ENCODE measurements at regions not wholly inside any gene's neighbourhood (a gene's known extent, or its start where the extent isn't known, plus 50 kb on each side); places are given as distances from the start of the nearest gene placed in this dataset.

DNA sequence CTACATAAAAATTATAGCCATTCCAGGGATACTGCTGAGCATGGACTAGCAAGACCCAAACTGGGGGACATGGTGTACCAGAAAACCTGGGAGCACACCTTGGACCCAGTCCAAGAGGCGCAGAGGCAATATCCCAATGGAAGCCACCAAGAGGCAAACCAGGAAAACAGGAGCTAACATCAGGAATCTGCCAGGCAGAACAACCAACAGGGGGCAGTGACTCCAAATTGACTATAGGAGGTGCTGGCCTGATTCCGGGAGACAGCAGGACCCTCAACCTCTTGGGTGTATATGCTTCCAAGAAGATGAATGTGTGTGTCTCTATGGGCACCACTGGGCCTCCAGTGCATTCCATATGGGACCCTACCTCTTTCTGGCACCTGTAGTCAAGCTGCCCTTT is 172.7 kb upstream of the ARL4C start:
- Histone ChIP-seq H3K9ac (ENCODE audit: insufficient read length) (no peak overlapping the region), H3K9me3 (ENCODE audit: low read depth, low read length) (no peaks in the 10 kb centered on the region), H3K4me3 (no peak overlapping the region), H3K27ac (no peak overlapping the region), H3K36me3 (ENCODE audit: insufficient read depth, low read length) (no peaks in the 10 kb centered on the region)
- TF ChIP-seq POLR2AphosphoS5 (IDR thresholded peaks at IDR 0.05; ENCODE audit: borderline replicate concordance, low read depth, low read length) (no peak), EZH2 (IDR thresholded peaks at IDR 0.05) (no peak), FOXP2 (optimal IDR thresholded peaks at IDR 0.05; ENCODE audit: control extremely low read depth, extremely low read length, insufficient read depth) (no peak)
- DNase-seq (ENCODE audit: low read depth, low spot score): no peak

DNA sequence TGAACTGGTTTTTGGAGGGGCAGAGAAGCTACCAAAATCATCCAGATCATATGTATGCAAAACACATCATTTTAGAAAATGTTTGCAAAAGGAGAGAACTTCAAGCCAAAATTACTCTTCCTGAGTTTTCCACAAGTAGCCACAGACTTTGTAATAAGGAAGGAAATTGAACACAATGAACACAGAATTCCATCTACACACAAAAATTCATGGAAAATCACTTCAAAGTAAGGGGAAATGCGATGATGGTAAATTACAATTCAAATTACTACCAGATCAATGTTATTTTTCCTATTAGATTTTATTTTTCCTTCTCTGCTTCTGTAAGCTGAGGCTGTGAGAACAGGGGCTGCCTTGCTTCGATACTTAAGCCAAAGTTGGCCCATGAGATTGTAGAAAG is 172.1 kb upstream of the ARL4C start:
- no peak overlapping the region for H3K27ac ChIP-seq
- no peak overlapping the region for H3K9ac ChIP-seq (ENCODE audit: insufficient read length)
- no peaks in the 10 kb centered on the region for H3K36me3 ChIP-seq (ENCODE audit: insufficient read depth, low read length)
- TF ChIP-seq EZH2 (IDR thresholded peaks at IDR 0.05): no peak
- no peak for TF ChIP-seq FOXP2 (optimal IDR thresholded peaks at IDR 0.05; ENCODE audit: control extremely low read depth, extremely low read length, insufficient read depth)
- TF ChIP-seq POLR2AphosphoS5 (IDR thresholded peaks at IDR 0.05; ENCODE audit: borderline replicate concordance, low read depth, low read length): no peak
- DNase-seq (ENCODE audit: low read depth, low spot score): no peak
- H3K4me3 ChIP-seq: no peak overlapping the region
- no peaks in the 10 kb centered on the region for H3K9me3 ChIP-seq (ENCODE audit: low read depth, low read length)

DNA sequence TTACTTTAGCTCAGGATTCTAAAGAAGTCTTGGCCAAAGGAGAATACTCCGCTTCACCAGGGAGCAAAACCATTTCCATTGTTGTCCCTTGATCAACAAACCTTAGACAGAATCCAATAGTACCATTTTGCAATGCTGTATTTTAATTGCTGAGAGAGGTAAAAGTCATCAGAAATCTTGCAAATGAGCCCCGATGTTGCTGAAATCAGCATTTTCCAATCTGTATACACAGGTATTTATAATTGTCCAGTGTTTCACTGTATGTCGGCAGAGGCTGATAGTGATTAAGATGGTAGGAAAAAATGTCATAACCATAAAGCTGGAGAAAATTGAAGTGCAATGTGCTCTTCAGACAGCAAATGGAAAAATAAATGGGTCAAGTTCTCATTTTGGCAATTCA is 170.0 kb upstream of the ARL4C start:
- DNase-seq (ENCODE audit: low read depth, low spot score): no peak
- Histone ChIP-seq H3K36me3 (ENCODE audit: insufficient read depth, low read length) (no peaks in the 10 kb centered on the region), H3K27ac (no peak overlapping the region), H3K9ac (ENCODE audit: insufficient read length) (no peak overlapping the region), H3K9me3 (ENCODE audit: low read depth, low read length) (no peaks in the 10 kb centered on the region), H3K4me3 (no peak overlapping the region)
- TF ChIP-seq POLR2AphosphoS5 (IDR thresholded peaks at IDR 0.05; ENCODE audit: borderline replicate concordance, low read depth, low read length) (no peak), FOXP2 (optimal IDR thresholded peaks at IDR 0.05; ENCODE audit: control extremely low read depth, extremely low read length, insufficient read depth) (no peak), EZH2 (IDR thresholded peaks at IDR 0.05) (no peak)

DNA sequence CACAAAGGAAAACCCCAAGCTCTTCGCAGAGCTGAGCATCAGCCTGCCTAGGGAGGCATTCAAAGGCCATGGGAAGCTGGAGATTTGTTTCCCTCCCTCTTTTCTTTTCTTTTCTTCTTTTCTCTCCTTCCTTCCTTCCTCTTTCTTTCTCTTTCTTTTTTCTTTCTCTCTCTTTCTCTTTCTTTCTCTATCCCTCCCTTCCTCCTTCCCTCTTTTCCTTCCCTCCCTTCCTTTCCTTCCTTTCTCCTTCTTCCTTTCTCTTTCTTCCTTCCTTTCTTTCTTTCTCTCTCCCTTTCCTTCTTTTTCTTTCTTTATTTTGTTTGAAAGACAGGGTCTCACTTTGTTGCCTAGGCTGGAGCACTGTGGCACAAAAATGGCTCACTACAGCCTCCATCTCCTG is 168.4 kb upstream of the ARL4C start:
- Histone ChIP-seq H3K4me3 (no peak overlapping the region), H3K9ac (ENCODE audit: insufficient read length) (no peak overlapping the region), H3K27ac (no peak overlapping the region), H3K9me3 (ENCODE audit: low read depth, low read length) (no peaks in the 10 kb centered on the region), H3K36me3 (ENCODE audit: insufficient read depth, low read length) (no peaks in the 10 kb centered on the region)
- DNase-seq (ENCODE audit: low read depth, low spot score): no peak
- TF ChIP-seq POLR2AphosphoS5 (IDR thresholded peaks at IDR 0.05; ENCODE audit: borderline replicate concordance, low read depth, low read length): no peak
- no peak for TF ChIP-seq FOXP2 (optimal IDR thresholded peaks at IDR 0.05; ENCODE audit: control extremely low read depth, extremely low read length, insufficient read depth)
- no peak for TF ChIP-seq EZH2 (IDR thresholded peaks at IDR 0.05)

DNA sequence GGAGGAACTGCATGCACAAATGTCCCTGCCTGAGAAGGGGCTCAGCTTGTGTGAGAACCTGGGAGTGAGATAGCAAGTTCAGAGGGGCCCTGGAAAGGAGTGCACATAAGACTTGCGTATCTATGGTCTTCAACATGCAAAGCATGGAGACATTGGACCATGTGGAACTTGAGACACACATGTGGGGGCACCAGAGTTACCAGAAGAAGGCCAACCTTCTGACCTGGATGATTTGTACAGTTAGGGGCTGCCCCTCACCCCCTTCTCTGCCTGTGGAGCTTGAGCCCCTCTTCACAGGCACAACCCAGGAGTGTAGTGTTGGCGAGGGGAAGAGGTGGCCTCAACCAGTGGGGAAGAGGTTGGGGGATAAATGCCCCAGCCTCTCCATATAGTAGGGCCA is 165.0 kb upstream of the ARL4C start:
- no peak for TF ChIP-seq EZH2 (IDR thresholded peaks at IDR 0.05)
- no peak for TF ChIP-seq FOXP2 (optimal IDR thresholded peaks at IDR 0.05; ENCODE audit: control extremely low read depth, extremely low read length, insufficient read depth)
- no peak for TF ChIP-seq POLR2AphosphoS5 (IDR thresholded peaks at IDR 0.05; ENCODE audit: borderline replicate concordance, low read depth, low read length)
- no peak overlapping the region for H3K27ac ChIP-seq
- no peak overlapping the region for H3K4me3 ChIP-seq
- no peak overlapping the region for H3K9ac ChIP-seq (ENCODE audit: insufficient read length)
- H3K9me3 ChIP-seq (ENCODE audit: low read depth, low read length): no peaks in the 10 kb centered on the region
- no peak for DNase-seq (ENCODE audit: low read depth, low spot score)
- H3K36me3 ChIP-seq (ENCODE audit: insufficient read depth, low read length): no peaks in the 10 kb centered on the region

DNA sequence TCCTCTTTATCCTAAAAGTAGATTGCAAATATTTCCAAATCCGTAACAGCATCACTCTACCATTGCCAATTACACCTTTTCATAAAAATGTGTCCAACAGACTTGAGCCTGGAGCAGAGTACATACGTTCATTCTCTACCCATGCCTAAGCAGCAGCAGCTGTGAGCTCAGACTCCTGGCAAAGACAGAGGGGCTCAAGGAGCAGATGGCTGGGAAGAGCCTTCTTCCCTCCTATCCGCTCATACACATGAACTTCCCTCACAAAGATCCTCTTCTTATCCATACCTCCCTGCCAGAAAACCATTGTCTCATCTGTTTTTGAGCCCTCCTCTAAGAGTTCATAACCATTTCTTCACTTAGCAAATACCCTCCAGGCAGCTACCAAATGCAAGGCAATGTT is 164.3 kb upstream of the ARL4C start:
- TF ChIP-seq FOXP2 (optimal IDR thresholded peaks at IDR 0.05; ENCODE audit: control extremely low read depth, extremely low read length, insufficient read depth) (no peak), EZH2 (IDR thresholded peaks at IDR 0.05) (no peak), POLR2AphosphoS5 (IDR thresholded peaks at IDR 0.05; ENCODE audit: borderline replicate concordance, low read depth, low read length) (no peak)
- Histone ChIP-seq H3K9me3 (ENCODE audit: low read depth, low read length) (no peaks in the 10 kb centered on the region), H3K36me3 (ENCODE audit: insufficient read depth, low read length) (no peaks in the 10 kb centered on the region), H3K4me3 (no peak overlapping the region), H3K9ac (ENCODE audit: insufficient read length) (no peak overlapping the region), H3K27ac (no peak overlapping the region)
- DNase-seq (ENCODE audit: low read depth, low spot score): no peak

DNA sequence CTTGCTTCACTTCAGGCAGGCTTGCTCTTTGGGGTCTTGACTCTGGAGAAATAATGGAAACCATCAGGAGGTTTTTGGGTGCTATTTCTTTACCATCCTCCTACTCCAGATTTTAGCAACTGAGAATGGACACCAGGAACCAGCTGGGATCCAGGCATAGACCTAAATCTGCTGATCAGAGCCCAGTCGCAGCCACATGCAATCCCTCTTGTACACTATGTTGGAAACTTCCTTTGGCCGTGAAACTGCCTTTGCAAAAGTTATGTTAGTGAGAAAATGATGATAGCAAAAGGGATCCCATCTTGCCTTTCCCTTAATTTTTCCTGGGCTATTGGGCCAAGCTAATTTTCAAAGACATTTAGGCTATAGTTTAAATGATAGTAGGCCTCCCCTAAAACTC is 158.8 kb upstream of the ARL4C start:
- Histone ChIP-seq H3K9ac (ENCODE audit: insufficient read length) (no peak overlapping the region), H3K27ac (no peak overlapping the region), H3K36me3 (ENCODE audit: insufficient read depth, low read length) (no peaks in the 10 kb centered on the region), H3K4me3 (no peak overlapping the region), H3K9me3 (ENCODE audit: low read depth, low read length) (no peaks in the 10 kb centered on the region)
- DNase-seq (ENCODE audit: low read depth, low spot score): no peak
- TF ChIP-seq POLR2AphosphoS5 (IDR thresholded peaks at IDR 0.05; ENCODE audit: borderline replicate concordance, low read depth, low read length) (no peak), FOXP2 (optimal IDR thresholded peaks at IDR 0.05; ENCODE audit: control extremely low read depth, extremely low read length, insufficient read depth) (no peak), EZH2 (IDR thresholded peaks at IDR 0.05) (no peak)

DNA sequence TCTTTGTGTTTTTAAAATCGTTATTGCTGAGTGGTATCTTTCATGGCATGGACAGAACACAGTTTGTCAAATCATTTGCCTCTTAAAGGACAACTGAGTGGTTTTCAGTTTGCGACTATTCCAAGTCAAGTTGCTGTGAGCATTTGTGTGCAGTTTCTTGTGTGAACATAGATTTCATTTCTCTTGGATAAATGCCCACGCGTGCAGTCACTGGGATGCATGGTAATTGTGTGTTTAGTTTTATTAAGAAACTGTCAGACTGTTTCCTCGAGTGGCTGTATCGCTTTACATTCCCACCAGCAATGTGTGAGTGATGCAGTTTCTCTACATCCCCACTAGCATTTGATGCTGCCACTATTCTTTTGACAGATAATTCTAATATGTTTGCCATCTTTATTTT is 154.0 kb upstream of the ARL4C start:
- no peak for DNase-seq (ENCODE audit: low read depth, low spot score)
- no peak overlapping the region for H3K27ac ChIP-seq
- no peaks in the 10 kb centered on the region for H3K36me3 ChIP-seq (ENCODE audit: insufficient read depth, low read length)
- H3K9ac ChIP-seq (ENCODE audit: insufficient read length): no peak overlapping the region
- no peak overlapping the region for H3K4me3 ChIP-seq
- H3K9me3 ChIP-seq (ENCODE audit: low read depth, low read length): no peaks in the 10 kb centered on the region
- TF ChIP-seq FOXP2 (optimal IDR thresholded peaks at IDR 0.05; ENCODE audit: control extremely low read depth, extremely low read length, insufficient read depth): no peak
- TF ChIP-seq EZH2 (IDR thresholded peaks at IDR 0.05): no peak
- no peak for TF ChIP-seq POLR2AphosphoS5 (IDR thresholded peaks at IDR 0.05; ENCODE audit: borderline replicate concordance, low read depth, low read length)

DNA sequence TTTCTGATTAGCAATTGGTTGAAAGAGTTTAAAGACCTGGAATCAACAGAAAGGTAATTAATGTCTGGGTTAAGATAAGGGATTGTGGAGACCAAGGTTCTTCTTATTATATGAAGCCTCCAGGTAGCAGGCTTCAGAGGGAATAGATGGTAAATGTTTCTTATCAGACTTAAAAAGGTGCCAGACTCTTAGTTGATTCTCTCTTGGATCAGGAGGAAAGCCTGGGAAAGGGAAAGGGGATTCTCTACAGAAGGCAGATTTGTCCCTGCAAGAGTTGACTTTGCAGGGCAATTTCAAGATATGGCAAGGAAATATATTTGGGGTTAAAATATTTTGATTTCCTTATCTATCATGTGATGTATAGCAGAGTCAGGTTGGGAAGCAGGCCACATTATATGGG is 153.1 kb upstream of the ARL4C start:
- Histone ChIP-seq H3K4me3 (no peak overlapping the region), H3K9me3 (ENCODE audit: low read depth, low read length) (no peaks in the 10 kb centered on the region), H3K9ac (ENCODE audit: insufficient read length) (no peak overlapping the region), H3K27ac (no peak overlapping the region), H3K36me3 (ENCODE audit: insufficient read depth, low read length) (no peaks in the 10 kb centered on the region)
- TF ChIP-seq FOXP2 (optimal IDR thresholded peaks at IDR 0.05; ENCODE audit: control extremely low read depth, extremely low read length, insufficient read depth) (no peak), POLR2AphosphoS5 (IDR thresholded peaks at IDR 0.05; ENCODE audit: borderline replicate concordance, low read depth, low read length) (no peak), EZH2 (IDR thresholded peaks at IDR 0.05) (no peak)
- DNase-seq (ENCODE audit: low read depth, low spot score): no peak
